Hematopoietic multipotent progenitor cell treated with erythropoietin and hydrocortisone succinate and interleukin-3 and kit ligand, for 4 days (in vitro differentiated cells): ENCODE measurements at regions not wholly inside any gene's neighbourhood (a gene's known extent, or its start where the extent isn't known, plus 50 kb on each side); places are given as distances from the start of the nearest gene placed in this dataset.

Source experiments
- DNase-seq: peaks from one replicate; pipeline ENCODE4 v3.0.0-alpha.2; 2015

DNA sequence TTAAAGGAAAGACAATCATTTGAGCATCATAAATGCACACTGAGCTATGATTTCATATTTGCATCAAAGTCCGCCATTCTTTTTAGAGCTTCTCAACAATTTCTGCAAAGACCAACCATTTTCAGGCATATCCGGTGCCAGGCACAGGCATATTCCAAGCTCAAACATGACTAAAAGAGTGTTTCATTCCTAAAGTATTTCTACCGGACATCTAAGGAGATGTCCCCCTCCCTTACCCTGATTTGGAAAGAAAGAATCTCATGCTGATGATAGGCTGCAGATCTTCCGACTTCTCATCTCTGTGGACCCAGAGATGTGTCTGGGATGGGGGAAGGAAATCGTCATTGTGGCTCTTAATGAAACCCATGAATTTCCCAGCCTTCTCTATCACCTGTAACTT is 600.5 kb upstream of the MGMT start:
- no peak for DNase-seq

DNA sequence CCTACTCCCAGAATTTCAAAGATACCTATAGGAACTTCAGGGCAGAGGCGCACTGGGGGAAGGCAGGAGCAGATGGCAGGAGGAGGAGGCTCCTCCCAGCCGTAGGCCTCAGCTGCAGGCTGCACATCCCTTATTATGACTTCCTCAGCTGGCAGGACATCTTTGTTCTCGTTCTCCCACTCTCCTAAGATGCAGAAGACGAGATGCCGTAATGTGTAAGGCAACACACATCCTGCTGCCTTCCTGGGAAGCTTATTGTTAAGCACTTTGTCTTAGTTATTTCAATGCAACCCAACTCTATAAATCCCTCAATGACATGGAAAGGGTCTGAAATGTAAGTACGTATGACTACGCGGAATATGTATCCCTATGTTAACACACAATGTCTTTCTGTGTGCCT is 599.8 kb upstream of the MGMT start:
- no peak for DNase-seq

DNA sequence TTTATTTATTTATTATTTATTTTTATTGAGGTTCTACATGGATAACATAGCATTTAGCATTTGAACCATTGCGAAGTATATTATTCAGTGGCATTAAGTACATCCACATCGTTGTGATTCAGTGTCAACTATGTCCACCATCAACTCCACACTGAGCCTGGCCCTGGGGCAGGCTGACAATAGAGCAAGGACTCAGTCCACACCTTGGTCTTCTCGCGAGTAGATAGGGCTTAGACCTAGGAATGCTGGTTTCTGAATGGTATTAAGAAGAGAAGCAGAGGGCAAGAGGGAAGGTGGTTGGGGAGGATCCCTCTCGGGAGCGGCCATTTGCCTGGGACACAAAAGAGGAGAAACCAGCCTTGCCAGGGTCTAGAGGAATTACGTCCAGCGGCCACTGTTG is 599.2 kb upstream of the MGMT start:
- no peak for DNase-seq

DNA sequence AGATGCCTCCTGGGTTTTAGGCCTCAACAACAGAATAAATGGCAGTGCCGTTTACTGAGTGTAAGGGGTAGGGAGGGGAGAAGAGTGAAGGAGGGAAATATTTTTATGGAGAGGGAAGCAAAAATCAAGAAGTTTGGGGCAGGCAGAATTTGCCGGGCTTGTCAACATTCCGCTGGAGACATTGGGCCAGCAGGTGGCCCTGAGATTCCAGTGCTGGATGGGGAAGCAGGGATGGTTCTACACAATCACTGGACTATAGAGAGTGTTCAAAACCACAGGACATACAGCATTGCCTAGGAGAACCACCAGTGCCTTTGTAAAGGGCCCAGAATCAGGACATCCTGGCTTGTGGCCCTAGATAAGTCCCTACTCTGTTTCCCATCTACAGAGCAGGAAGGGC is 598.6 kb upstream of the MGMT start:
- no peak for DNase-seq

- no peak for DNase-seq
Observed at GRCh38 chr10:128869101-128869749, 597.8 kb upstream of the MGMT start.

DNA sequence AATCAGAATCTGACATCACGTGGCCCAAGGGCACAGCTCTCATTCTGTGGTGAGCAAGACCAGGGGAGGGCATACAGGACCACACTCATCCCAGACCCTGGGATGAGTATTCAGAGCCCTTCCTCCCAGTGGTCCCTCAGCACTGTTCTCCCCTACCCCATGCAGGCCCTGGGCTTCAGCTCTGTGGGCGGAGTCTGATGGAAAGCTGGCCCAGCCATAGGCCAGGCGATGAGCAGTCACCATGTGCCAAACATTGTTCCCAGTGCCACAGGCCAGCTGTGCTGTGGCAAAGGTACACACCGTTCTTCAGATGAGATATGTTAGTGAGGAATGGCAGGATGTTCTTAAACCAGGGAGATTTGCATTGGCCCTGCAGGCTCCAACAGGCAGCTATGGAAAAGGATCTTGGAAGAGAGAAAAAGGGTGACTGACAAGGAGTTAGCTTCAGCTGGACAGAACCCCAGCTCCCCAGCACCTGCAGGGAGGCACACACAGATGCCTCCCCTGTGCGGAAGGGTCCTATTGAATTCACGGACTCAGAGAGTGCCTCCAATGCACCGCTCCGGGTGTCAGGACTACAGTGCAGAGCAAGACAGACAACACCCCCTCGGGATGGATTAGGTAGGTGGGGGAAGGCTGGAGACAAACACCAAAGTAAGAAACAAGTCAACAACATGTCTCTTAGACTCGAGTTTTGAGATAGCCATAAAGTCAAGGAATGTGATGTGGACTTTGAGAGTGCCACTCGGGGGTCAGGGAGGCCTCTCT is 596.0 kb upstream of the MGMT start:
- no peak for DNase-seq

GRCh38 chr10:128871671-128872231 is 595.3 kb upstream of the MGMT start:
- no peak for DNase-seq

GRCh38 chr10:128873411-128874054 is 593.5 kb upstream of the MGMT start:
- DNase-seq = no peak

- no peak for DNase-seq
Observed at GRCh38 chr10:128874331-128874730, 592.7 kb upstream of the MGMT start.

DNA sequence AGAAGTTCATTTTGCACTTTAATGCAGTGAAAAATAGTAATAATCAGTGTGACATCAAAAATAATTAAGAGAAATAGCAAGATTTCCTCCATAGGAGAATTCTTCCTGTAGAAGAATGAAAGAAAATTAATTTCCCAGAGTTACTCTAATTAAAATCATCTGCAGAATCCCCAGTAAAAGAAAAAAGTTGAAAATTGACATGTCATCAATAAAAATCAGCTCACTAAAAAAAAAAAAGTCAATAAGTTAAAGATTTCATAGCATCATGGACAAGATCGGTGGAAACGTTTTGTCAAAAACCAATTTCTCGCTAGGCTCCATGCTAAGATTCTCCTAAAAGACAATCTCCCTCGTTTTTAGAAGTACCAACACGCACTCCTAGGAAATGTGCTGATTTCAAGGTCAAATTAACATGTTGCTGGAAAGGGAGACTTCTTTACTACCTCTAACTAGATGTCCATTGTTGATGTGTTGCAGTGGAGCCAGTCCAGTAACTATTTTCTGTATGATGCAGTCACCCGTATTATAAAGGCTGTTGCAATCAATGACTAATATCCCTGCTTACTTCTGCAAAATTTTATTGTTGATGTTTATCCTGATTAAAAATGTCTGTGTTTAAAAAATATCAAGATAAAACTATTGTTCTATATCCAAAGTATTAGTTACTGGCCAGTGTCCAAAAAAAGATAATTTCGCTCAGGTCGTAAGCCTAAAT is 591.9 kb upstream of the MGMT start:
- no peak for DNase-seq

- DNase-seq = no peak
Observed at GRCh38 chr10:128875956-128876736, 590.9 kb upstream of the MGMT start.

DNA sequence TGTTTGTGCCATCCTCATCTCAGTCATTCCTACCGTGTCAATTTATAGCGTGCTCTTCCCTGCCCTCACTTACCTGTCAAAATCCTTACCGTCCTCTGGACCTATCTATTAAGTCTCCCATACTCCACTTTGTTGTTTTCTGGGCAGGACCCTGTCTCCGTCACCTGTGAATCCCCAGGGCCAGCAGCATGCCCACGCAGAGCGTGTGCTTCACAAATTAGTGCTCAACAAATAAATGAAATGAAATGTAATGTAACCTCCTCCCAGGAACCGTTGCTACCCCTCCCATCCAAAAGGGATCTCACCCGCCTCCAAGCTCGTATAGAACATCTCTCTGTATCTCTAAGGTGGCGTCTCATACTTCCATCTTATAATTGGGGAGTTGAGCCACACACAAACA is 589.9 kb upstream of the MGMT start:
- no peak for DNase-seq

DNA sequence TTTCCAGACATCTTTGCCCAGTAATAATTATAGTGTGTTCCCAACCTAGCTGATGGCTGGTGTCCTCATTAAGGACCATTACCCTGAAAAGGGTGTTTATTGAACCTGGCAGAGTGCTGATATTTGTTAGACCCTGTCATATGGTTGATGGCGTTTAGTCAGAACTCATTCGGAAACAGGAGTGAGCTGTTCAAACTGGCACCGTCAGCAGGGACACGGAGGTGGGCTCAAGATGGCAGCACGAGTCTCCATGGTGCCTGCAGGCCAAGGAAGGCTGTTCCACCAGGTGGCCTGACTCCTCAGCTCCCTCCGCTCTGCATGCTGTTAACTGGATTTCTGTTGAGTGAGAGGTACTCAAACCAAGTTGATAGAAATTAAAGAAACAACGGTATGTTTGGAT is 589.1 kb upstream of the MGMT start:
- no peak for DNase-seq

GRCh38 chr10:128879030-128879429 is 588.0 kb upstream of the MGMT start:
- DNase-seq = no peak

DNA sequence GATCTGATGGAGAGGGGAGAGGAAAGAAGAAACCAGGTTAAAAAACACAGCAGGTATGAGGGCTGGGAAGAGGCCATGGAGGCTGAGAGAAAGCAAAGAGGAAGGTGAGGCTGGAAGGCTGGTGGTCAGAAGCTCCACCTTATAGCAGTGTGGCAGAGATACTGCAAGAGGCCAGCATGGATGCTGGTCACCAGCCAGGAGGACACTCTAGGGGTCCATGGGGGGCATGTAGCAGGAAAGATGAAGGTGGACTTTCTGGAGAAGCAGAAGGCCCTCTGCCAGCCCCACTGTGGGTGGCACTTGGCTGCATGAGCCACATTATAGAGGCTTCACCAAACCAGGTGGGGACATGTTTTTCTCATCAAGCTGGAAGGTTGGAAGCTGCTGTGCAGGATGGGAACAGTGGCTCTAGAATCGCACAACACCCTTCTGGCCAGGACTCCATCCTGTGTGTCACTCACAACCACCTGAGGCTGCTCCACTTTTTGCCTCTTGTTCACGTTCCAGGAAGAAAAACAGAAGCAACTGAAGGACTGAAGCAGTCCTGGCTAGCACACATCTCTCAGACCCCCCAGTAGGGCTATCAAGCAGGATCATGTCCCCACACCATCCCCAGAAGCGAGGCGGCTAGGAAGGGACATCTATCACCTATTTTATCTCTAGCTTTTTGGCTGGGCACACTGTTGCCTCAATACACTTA is 587.5 kb upstream of the MGMT start:
- no peak for DNase-seq

- no peak for DNase-seq
Observed at GRCh38 chr10:128880159-128880725, 586.8 kb upstream of the MGMT start.

GRCh38 chr10:128881086-128881485 is 586.0 kb upstream of the MGMT start:
- no peak for DNase-seq

- no peak for DNase-seq
Observed at GRCh38 chr10:128883231-128884032, 583.6 kb upstream of the MGMT start.

DNA sequence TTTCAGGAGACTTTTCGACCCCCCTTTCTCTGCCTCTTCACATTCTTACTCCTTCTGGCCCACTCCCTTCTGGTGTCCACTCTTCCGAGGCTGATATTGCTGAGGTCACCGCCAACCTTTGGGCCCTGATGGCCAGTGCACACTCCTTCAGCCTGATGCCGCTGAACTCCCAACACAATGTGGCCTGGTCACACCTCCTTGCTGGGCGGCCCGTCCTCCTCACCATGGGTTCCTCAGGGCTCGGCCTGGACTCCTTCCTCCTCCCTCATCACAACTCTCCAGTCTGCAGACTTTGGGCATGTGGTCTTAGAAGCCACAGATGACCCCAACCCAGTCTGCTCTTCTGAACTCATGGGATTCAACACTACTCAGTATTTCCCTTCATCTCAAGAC is 583.0 kb upstream of the MGMT start:
- DNase-seq = no peak

DNA sequence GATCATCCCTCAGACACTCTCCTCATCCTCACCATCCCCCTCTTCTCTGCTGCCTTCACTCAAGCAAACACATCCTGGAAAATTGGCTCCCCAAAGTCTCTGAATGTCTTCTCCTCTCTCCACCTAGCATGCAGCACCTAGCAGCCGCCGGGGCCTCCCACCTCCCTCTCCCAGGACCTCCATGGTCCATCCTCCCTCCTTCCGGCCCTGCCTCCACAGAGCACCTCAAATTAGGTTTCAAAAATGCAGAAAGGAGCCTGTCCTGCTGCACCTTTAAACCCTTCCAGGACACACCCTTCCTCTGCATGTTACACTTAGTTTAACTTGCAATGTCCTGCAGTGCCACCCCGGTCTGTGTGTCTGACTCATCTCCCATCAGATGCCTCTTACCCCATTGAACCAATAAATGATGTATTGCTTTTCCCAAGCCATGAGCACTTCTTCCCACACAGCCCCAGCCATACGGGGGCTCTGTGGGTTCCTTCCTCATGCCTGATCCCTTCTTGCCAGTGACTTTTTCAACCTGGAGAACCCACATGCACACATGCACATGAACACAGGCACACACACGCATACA is 582.5 kb upstream of the MGMT start:
- DNase-seq = no peak
